Glutamatergic neuron (in vitro differentiated cells): ENCODE measurements at regions not wholly inside any gene's neighbourhood (a gene's known extent, or its start where the extent isn't known, plus 50 kb on each side); places are given as distances from the start of the nearest gene placed in this dataset.

Experiments
- DNase-seq: peaks from one replicate; pipeline ENCODE4 v3.0.0; 2022
- H3K27ac Mint-ChIP-seq: one replicate; pipeline ENCODE4 v1.8.0; 2020; ENCODE audit warnings: mild to moderate bottlenecking, mixed read lengths, inconsistent platforms; ENCODE audit not compliant: unreplicated experiment
- H3K27me3 Mint-ChIP-seq: one replicate; pipeline ENCODE4 v1.8.0; 2020; ENCODE audit warnings: mild to moderate bottlenecking, moderate library complexity, mixed read lengths, inconsistent platforms; ENCODE audit not compliant: unreplicated experiment
- H3K36me3 Mint-ChIP-seq: one replicate; pipeline ENCODE4 v1.8.0; 2020; ENCODE audit warnings: mild to moderate bottlenecking, mixed read lengths, inconsistent platforms; ENCODE audit not compliant: unreplicated experiment
- H3K4me1 Mint-ChIP-seq: one replicate; pipeline ENCODE4 v1.8.0; 2020; ENCODE audit warnings: mild to moderate bottlenecking, low read depth, mixed read lengths, inconsistent platforms; ENCODE audit not compliant: unreplicated experiment
- H3K4me3 Mint-ChIP-seq: one replicate; pipeline ENCODE4 v1.8.0; 2020; ENCODE audit warnings: mild to moderate bottlenecking, mixed read lengths, inconsistent platforms; ENCODE audit not compliant: unreplicated experiment
- H3K9me3 Mint-ChIP-seq: one replicate; pipeline ENCODE4 v1.8.0; 2020; ENCODE audit warnings: mild to moderate bottlenecking, moderate library complexity, mixed read lengths, inconsistent platforms; ENCODE audit not compliant: unreplicated experiment
- CTCF ChIP-seq: fragments of 200-600 bp; sonication (generic); IDR thresholded peaks from one replicate; pipeline ENCODE4 v1.5.0; 2021; ENCODE audit not compliant: partially characterized antibody, unreplicated experiment

- H3K4me1 Mint-ChIP-seq, result peaks cover 5% of the 10 kb centered on the region
- TF ChIP-seq CTCF, result no peak
- H3K4me3 Mint-ChIP-seq, result no peak overlapping the region
- no peak overlapping the region for H3K27ac Mint-ChIP-seq
- DNase-seq, result no peak
- H3K36me3 Mint-ChIP-seq, result no peaks in the 10 kb centered on the region
- peaks cover 5% of the 10 kb centered on the region for H3K9me3 Mint-ChIP-seq
- H3K27me3 Mint-ChIP-seq, result peaks cover 8% of the 10 kb centered on the region
Measured at GRCh38 chr9:38180656-38181055, 111.6 kb upstream of the SHB start.

GRCh38 chr9:38179965-38180364 is 110.9 kb upstream of the SHB start:
- Mint-ChIP-seq H3K36me3 (no peaks in the 10 kb centered on the region), H3K27ac (no peak overlapping the region), H3K27me3 (peaks cover 8% of the 10 kb centered on the region), H3K4me3 (no peak overlapping the region), H3K4me1 (peaks cover 5% of the 10 kb centered on the region), H3K9me3 (peaks cover 5% of the 10 kb centered on the region)
- no peak for TF ChIP-seq CTCF
- DNase-seq, result no peak

- H3K27me3 Mint-ChIP-seq, result peaks cover 7% of the 10 kb centered on the region
- H3K9me3 Mint-ChIP-seq, result peaks cover 5% of the 10 kb centered on the region
- no peak overlapping the region for H3K27ac Mint-ChIP-seq
- no peak for DNase-seq
- H3K4me1 Mint-ChIP-seq, result peaks cover 5% of the 10 kb centered on the region
- TF ChIP-seq CTCF, result no peak
- H3K36me3 Mint-ChIP-seq, result no peaks in the 10 kb centered on the region
- no peak overlapping the region for H3K4me3 Mint-ChIP-seq
Measured at GRCh38 chr9:38178237-38178636, 109.2 kb upstream of the SHB start.

- peaks cover 5% of the 10 kb centered on the region for H3K4me1 Mint-ChIP-seq
- H3K27me3 Mint-ChIP-seq, result peaks cover 7% of the 10 kb centered on the region
- DNase-seq, result no peak
- no peak for TF ChIP-seq CTCF
- H3K4me3 Mint-ChIP-seq, result no peak overlapping the region
- H3K36me3 Mint-ChIP-seq, result no peaks in the 10 kb centered on the region
- peaks cover 5% of the 10 kb centered on the region for H3K9me3 Mint-ChIP-seq
- H3K27ac Mint-ChIP-seq, result no peak overlapping the region
Measured at GRCh38 chr9:38177680-38178079, 108.7 kb upstream of the SHB start.

- H3K27me3 Mint-ChIP-seq, result peaks cover 8% of the 10 kb centered on the region
- no peak overlapping the region for H3K27ac Mint-ChIP-seq
- TF ChIP-seq CTCF, result no peak
- DNase-seq, result no peak
- peaks cover 8% of the 10 kb centered on the region for H3K36me3 Mint-ChIP-seq
- H3K9me3 Mint-ChIP-seq, result peaks cover 6% of the 10 kb centered on the region
- H3K4me1 Mint-ChIP-seq, result no peaks in the 10 kb centered on the region
- no peak overlapping the region for H3K4me3 Mint-ChIP-seq
Measured at GRCh38 chr9:38176251-38176650, 107.2 kb upstream of the SHB start.
